Myocyte (in vitro differentiated cells): ENCODE measurements at regions not wholly inside any gene's neighbourhood (a gene's known extent, or its start where the extent isn't known, plus 50 kb on each side); places are given as distances from the start of the nearest gene placed in this dataset.

Source experiments
- DNase-seq: peaks from one replicate; pipeline ENCODE4 v3.0.0-alpha.2; 2012; ENCODE audit warnings: low read depth

GRCh38 chr7:131238347-131238931 is 89.2 kb upstream of the MKLN1 start:
- DNase-seq: peak; percentile 48

DNA sequence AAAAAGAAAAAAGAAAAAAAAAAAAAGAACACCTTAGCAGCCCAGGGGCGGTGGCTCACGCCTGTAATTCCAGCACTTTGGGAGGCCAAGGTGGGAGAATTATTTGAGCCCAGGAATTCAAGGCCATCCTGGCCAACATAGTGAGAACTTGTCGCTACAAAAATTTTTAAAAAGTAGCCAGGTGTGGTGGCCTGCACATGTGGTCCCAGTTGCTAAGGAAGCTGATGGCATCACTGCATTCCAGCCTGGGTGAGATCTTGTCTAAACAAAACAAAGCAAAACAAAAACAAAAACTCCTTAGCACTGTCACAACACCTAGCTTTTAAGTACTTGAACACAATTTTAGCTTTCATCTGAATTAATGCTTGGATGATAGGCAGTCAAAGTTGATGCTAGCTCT is 86.3 kb upstream of the MKLN1 start:
- DNase-seq: no peak

DNA sequence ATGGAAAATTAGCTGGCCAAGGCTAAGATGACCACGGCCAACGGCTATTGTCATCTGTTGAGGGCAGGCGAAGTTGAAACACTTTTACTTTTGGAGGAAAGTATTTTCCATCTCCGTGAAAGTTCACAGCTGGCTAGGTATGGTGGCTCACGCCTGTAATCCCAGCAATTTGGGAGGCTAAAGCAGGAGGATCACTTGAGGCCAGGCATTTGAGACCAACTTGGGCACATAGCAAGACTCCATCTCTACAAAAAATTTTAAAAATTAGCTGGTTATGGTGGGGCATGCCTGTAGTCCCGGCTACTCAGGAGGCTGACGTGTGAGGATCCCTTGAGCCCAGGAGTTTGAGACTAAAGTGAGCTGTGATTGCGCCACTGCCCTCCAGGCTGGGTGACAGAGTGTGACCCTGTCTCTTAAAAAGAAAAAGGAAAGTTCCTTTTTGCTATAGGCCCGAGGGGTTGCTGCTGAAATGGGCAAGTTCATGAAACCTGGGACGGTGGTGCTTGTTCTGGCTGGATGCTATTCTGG is 85.5 kb upstream of the MKLN1 start:
- no peak for DNase-seq

- DNase-seq: peak; percentile 83
Measured at GRCh38 chr7:131244259-131244852, 83.3 kb upstream of the MKLN1 start.

DNA sequence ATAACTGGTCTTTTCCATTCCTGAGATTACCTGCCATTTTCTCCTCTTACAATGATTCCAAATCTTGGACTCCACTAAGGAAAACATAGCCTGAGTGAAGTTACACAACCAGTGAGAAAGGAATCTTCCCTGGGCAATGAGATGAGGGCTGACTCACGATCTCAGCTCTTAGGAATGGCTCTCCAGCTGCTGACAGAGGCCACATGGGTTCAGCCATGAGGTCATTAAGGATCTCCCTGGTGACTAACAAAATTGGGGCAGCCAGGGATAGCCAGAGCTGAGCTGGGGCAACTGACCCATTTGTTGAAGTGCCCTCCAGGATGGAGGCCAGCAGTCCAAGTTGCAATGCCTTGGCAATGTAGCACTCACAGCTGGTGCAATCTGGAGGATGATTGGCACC is 78.7 kb upstream of the MKLN1 start:
- DNase-seq: peak; percentile 99

DNA sequence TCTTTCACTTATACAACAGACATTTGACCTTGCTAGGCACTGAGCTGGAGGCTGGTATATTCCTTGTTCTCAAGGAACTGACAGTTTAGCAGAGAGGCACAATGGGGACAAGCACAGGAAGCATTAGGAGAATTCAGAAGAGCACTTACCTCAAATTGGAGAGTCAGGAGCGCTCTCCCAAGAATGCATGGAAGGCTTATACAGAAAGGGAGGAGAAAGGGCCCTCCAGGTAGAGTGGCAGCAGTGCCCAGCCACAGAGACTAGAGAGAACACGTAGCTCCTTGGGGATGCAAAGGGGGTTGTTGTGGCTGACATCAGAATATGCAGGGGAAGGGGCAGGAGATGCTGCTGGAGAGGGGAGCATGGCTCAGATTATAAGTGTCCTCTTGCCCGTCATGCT is 78.2 kb upstream of the MKLN1 start:
- DNase-seq: no peak

DNA sequence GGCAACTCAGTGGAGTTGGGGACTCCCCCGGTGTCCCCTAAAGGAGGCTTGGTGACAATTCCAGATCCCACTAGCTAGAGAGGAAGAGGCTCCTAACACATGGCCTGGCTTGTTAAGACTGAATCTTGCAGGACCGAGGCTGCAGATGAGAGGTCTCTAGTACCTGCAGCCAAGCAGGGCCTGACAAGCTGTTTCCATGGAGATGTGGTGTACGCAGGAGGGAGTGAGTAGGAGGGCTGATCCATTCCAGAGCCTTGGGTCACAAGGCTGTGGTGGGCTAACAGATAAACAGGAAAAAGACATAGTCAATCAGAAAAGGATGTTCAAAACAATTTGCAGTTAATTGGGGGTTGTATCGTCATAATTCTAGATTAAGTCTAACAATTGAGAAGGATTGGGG is 77.3 kb upstream of the MKLN1 start:
- no peak for DNase-seq

DNA sequence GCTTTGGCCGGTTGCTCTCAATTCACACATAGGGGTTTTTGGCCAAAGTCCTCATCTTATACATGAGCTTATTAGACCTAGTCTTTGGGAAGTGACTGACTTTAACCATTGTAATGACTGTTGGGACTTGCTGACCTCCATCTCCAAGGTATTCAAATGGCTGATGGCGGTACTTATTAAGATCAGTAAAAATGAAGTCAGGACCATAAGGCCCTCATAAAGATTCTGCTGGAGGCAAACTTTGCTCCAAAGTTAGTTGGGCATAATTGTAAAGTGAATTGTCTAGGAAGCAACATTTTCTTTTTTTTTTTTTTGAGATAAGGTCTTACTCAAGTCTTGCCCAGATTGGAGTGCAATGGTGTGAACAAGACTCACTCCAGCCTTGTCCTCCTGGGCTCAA is 76.3 kb upstream of the MKLN1 start:
- DNase-seq: no peak

DNA sequence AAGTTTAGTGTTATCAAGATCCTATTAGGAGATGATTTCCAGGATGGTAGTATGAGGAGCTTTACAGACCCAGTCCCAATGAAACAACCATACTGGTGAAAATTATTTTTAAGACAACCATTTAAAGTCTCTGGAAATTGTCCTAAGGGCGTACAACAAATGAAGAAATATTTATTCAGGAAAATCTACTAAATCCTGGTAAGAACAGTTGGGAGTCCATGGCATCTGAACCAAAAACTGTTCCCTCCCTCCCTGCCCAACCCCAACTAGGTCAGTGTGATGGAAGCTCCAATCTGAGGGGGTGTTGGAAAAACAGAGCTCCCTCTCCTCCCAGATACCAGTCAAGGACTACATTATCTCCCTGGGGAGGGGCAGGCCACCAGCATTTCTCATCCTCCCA is 74.7 kb upstream of the MKLN1 start:
- no peak for DNase-seq

DNA sequence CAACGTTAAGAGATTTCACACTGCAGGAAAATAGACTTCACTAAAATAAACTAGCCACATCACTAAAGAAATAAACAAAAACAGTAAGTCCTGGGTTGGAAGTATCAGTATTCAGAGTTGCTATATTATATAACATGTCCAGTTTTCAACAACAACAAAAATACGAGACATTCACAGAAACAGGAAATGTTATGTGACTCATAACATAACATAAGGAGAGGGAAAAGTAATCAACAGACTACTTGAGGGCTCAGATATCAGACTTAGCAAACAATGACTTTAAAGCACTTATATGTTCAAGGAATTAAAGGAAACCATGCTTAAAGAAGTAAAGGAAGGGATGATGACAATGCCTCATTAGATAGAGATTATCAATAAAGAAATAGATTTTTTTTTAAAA is 73.5 kb upstream of the MKLN1 start:
- no peak for DNase-seq

DNA sequence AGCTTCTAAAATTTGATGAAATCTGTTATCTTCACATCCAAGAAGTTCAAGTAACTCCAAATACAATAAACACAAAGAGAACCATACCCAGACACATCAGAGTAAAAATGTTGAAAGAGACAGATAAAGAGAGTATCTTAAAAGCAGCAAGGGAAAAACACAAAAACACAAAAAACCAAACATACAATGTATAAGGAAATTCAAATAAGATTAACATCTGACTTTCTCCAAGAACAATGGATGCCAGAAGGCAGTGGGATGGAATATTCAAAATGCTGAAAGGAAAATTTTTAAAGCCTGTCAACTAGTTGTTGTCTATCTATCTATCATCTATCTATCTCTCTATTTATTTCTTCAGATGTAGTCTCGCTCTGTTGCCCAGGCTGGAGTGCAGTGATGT is 72.4 kb upstream of the MKLN1 start:
- no peak for DNase-seq

DNA sequence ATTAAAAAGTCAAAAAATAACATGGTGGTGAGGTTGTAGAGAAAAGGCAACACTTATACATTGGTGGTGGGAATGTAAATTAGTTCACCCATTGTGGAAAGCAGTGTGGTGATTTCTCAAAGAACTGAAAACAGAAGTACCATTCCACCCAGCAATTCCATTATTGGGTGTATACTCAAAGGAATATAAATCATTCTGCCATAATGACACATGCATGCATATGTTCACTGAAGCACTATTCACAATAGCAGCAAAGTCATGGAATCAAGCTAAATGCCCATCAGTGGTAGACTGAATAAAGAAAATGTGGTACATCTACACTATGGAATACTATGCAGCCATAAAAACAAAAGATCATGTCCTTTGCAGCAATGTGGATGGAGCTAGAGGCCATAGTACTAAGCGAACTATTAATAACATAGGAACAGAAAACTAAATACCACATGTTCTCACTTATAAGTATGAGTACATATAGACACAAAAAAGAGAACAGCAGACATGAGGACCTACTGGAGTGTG is 66.1 kb upstream of the MKLN1 start:
- DNase-seq: no peak

GRCh38 chr7:131265227-131265626 is 62.4 kb upstream of the MKLN1 start:
- no peak for DNase-seq

GRCh38 chr7:131267631-131268030 is 60.0 kb upstream of the MKLN1 start:
- DNase-seq: no peak

GRCh38 chr7:131268906-131269305 is 58.8 kb upstream of the MKLN1 start:
- DNase-seq: no peak

GRCh38 chr7:131272086-131272485 is 55.6 kb upstream of the MKLN1 start:
- DNase-seq: peak; percentile 18

GRCh38 chr7:131274986-131275385 is 52.7 kb upstream of the MKLN1 start:
- DNase-seq: no peak

GRCh38 chr7:131276190-131276589 is 51.5 kb upstream of the MKLN1 start:
- DNase-seq: no peak

- no peak for DNase-seq
Measured at GRCh38 chr7:131276748-131277147, 50.9 kb upstream of the MKLN1 start.
